BJ (cell line): ENCODE measurements at regions not wholly inside any gene's neighbourhood (a gene's known extent, or its start where the extent isn't known, plus 50 kb on each side); places are given as distances from the start of the nearest gene placed in this dataset.
"Not testable (repeated sequence)": the region's sequence is repeated elsewhere in the genome, so short reads cannot be mapped to it uniquely, and the experiment has no call there.

ENCODE experiments used
- CTCF ChIA-PET: fragments of 350-600 bp; formaldehyde crosslinking; extraction: SDS; loops from one replicate; lab custom pipeline; 2021; ENCODE audit warnings: antibody characterized with exemption, inconsistent platforms; lab: Yijun Ruan, JAX
- POLR2A ChIA-PET: fragments of 300-600 bp; sonication (Branson Sonifier 250); formaldehyde crosslinking; extraction: SDS; loops from one replicate; lab custom pipeline; 2021; ENCODE audit warnings: antibody characterized with exemption; lab: Charles Lee
- DNase-seq: peaks from one replicate; pipeline ENCODE4 v3.0.0-alpha.2; 2011; ENCODE audit warnings: low read depth
- H3K27me3 ChIP-seq: 2 replicates; pipeline ENCODE4 v1.6.0; 2011; ENCODE audit warnings: low read length; ENCODE audit not compliant: control insufficient read depth, insufficient read depth
- H3K36me3 ChIP-seq: 2 replicates; pipeline ENCODE4 v1.5.1; 2011; ENCODE audit warnings: low read length; ENCODE audit not compliant: control insufficient read depth, insufficient read depth
- H3K4me3 ChIP-seq: 2 replicates; pipeline ENCODE4 v1.5.1; 2011; ENCODE audit warnings: low read depth, mild to moderate bottlenecking, control low read depth, low read length
- TF ChIP-seq, protein P1 (sequence below): IDR thresholded peaks from 2 replicates; pipeline ENCODE4 v1.5.1; 2011; ENCODE audit warnings: low read depth, mild to moderate bottlenecking, control low read depth, inconsistent platforms, low read length, moderate library complexity; ENCODE audit not compliant: insufficient read depth

DNA sequence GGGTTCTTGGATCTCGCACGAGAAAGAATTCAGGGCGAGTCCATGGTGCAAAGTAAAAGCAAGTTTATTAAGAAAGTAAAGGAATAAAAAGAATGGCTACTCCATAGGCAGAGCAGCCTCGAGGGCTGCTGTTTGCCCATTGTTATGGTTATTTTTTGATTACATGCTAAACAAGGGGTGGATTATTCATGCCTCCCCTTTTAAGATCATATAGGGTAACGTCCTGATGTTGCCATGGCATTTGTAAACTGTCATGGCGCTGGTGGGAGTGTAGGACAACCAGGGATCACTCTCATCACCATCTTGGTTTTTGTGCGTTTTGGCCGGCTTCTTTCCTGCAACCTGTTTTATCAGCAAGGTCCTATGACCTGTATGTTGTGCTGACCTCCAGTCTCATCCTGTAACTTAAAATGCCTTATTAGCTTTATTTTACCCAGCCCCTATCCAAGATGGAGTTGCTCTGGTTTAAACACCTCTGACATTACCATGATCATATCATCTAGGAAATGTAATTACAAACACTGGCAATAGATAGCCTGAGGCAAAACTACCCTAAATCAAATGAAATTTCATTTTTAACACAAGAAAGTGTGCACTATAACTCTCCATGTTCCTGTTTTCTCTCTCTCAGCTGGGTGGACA is 94.3 kb upstream of the ATXN3L start:
- ChIA-PET POLR2A (no interaction called here), CTCF (no interaction called here)
- H3K4me3 ChIP-seq, result no peak overlapping the region
- DNase-seq, result no peak
- H3K36me3 ChIP-seq, result no peaks in the 10 kb centered on the region
- no peaks in the 10 kb centered on the region for H3K27me3 ChIP-seq
- TF ChIP-seq, protein P1, sequence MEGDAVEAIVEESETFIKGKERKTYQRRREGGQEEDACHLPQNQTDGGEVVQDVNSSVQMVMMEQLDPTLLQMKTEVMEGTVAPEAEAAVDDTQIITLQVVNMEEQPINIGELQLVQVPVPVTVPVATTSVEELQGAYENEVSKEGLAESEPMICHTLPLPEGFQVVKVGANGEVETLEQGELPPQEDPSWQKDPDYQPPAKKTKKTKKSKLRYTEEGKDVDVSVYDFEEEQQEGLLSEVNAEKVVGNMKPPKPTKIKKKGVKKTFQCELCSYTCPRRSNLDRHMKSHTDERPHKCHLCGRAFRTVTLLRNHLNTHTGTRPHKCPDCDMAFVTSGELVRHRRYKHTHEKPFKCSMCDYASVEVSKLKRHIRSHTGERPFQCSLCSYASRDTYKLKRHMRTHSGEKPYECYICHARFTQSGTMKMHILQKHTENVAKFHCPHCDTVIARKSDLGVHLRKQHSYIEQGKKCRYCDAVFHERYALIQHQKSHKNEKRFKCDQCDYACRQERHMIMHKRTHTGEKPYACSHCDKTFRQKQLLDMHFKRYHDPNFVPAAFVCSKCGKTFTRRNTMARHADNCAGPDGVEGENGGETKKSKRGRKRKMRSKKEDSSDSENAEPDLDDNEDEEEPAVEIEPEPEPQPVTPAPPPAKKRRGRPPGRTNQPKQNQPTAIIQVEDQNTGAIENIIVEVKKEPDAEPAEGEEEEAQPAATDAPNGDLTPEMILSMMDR, result no peak

DNA sequence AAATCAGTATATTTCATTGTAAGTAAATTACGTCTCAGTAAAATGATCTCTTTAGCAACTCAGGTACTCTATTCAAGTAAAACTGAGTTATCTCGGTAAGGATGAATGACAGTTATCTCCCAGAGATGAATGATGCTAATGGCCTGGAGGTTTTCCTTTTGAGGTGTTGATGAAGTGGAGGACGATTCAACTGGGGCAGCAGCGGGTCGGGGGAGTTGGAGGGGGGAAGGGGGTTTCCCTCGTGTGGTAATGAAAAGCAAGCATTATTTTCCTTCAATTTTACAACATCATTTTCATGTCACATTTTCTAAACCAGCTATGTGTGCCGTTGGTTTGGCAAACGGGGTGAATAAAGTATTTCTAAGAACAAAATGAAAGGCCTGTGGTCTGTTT is 92.4 kb upstream of the ATXN3L start:
- Histone ChIP-seq H3K27me3 (no peaks in the 10 kb centered on the region), H3K4me3 (no peak overlapping the region), H3K36me3 (no peaks in the 10 kb centered on the region)
- POLR2A ChIA-PET, result no interaction called here
- CTCF ChIA-PET, result no interaction called here
- TF ChIP-seq, protein P1, result no peak
- DNase-seq, result no peak

DNA sequence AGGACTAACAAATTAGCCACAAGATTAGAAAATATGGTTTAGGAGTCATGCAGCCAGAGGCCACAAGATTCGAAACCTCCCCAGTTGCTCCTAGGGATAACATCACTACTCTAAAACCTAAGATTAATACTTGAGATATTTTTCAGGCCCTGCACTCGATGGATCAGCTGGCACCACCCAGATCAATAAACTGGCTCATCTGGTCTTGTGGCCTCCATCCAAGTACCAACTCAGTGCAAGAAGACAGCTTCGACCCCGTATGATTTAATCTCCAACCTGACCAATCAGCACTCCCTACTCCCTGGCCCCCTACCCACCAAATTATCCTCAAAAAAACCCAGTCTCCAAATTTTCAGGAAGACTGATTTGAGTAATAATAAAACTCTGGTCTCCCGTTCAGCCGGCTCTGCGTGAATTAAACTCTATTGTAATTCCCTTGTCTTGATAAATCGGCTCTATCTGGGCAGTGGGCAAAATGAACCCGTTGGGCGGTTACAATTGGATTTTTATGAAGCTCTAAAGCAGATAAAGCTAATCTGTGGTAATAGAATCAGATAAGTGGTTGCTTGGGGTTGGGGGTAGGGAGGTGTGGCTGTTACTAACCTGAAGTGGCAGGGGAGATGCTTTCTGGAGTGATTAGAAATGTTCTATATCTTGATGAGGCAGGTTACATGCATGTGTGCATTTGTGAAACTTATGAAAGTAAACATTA is 91.8 kb upstream of the ATXN3L start:
- CTCF ChIA-PET, result no interaction called here
- TF ChIP-seq, protein P1, result no peak
- DNase-seq, result no peak
- Histone ChIP-seq H3K4me3 (no peak overlapping the region), H3K27me3 (no peaks in the 10 kb centered on the region), H3K36me3 (no peaks in the 10 kb centered on the region)
- POLR2A ChIA-PET, result no interaction called here

DNA sequence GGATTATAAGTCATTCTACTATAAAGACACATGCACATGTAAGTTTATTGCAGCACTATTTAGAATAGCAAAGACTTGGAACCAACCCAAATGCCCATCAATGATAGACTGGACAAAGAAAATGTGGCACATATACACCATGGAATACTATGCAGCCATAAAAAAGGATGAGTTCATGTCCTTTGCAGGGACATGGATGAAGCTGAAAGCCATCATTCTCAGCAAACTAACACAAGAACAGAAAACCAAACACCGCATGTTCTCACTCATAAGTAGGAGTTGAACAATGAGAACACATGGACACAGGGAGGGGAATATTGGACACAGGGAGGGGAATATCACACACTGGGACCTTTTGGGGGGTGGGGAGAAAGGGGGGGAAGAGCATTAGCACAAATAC is 88.7 kb upstream of the ATXN3L start:
- DNase-seq, H3K27me3 ChIP-seq, H3K36me3 ChIP-seq, CTCF ChIA-PET, H3K4me3 ChIP-seq, POLR2A ChIA-PET: not testable (repeated sequence)

DNA sequence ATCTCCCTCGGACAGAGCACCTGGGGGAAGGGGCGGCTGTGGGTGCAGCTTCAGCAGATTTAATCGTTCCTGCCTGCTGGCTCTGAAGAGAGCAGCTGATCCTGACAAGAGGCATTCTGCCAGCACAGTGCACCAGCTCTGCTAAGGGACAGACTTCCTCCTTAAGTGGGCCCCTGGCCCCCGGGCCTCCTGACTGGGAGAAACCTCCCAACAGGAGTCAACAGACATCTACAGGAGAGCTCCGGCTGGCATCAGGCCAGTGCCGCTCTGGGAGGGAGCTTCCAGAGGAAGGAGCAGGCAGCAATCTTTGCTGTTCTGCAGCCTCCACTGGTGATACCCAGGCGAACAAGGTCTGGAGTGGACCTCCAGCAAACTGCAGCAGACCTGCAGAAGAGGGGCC is 84.9 kb upstream of the ATXN3L start:
- H3K27me3 ChIP-seq, DNase-seq, H3K36me3 ChIP-seq, CTCF ChIA-PET, H3K4me3 ChIP-seq, POLR2A ChIA-PET: not testable (repeated sequence)

- DNase-seq, result no peak
- no peaks in the 10 kb centered on the region for H3K27me3 ChIP-seq
- CTCF ChIA-PET, result no interaction called here
- no peaks in the 10 kb centered on the region for H3K36me3 ChIP-seq
- TF ChIP-seq, protein P1, result no peak
- H3K4me3 ChIP-seq, result no peak overlapping the region
- POLR2A ChIA-PET, result no interaction called here
Measured at GRCh38 chrX:13404364-13404763, 84.5 kb upstream of the ATXN3L start.
